CD4-positive, alpha-beta T cell treated with Interleukin-15 for 1 hour (primary cell): ENCODE measurements at regions not wholly inside any gene's neighbourhood (a gene's known extent, or its start where the extent isn't known, plus 50 kb on each side); places are given as distances from the start of the nearest gene placed in this dataset.

Source experiments
- DNase-seq: peaks from one replicate; pipeline ENCODE4 v3.0.0-alpha.2; 2020

- DNase-seq = no peak
Measured at GRCh38 chr1:56416495-56416894, 162.9 kb downstream of the PLPP3 start.

DNA sequence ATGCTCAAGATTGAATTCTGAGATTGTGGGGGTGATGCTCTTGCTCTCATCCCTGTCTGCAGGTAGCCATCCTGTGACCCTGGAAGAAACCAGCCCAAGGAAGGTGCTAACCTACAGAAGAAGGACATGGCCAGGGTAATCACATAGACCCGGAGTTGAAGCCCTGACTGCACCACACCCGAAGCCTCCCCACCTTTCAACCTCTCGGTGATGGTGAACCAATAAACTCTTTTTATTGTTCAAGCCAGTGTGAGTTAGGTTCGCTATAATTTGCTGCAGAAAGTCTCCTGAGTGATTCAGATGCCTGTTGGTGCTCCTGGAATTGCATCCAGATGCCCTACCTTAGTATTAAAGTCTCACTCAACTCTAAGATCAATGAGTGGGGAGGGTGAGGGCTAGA, 163.6 kb downstream of the PLPP3 start:
- no peak for DNase-seq

GRCh38 chr1:56415258-56415657, 164.1 kb downstream of the PLPP3 start:
- no peak for DNase-seq

DNA sequence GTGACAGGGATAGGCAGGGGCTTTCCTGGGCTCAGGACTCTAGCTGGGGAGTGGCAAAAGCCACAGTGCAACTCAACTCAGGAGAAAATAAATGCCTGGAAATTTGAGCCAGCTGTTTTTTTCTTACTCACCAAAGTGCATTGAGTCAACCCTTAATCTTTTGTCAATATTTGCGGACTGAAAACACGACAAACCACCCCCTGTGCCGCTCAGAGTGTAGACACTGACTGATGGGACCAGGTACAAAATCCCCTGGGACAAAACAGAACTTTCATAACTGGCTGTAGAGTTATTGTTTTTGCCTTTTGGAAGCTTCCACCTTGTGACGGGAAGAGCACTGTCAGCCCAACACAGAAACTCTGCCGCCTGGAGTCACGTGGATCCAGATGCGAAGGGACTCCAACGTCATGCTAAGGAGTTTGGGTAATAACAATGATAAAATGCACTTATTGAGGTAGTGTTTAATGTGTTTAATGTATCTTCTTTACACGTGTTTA, 164.6 kb downstream of the PLPP3 start:
- DNase-seq = no peak

GRCh38 chr1:56413671-56414199, 165.6 kb downstream of the PLPP3 start:
- no peak for DNase-seq

DNA sequence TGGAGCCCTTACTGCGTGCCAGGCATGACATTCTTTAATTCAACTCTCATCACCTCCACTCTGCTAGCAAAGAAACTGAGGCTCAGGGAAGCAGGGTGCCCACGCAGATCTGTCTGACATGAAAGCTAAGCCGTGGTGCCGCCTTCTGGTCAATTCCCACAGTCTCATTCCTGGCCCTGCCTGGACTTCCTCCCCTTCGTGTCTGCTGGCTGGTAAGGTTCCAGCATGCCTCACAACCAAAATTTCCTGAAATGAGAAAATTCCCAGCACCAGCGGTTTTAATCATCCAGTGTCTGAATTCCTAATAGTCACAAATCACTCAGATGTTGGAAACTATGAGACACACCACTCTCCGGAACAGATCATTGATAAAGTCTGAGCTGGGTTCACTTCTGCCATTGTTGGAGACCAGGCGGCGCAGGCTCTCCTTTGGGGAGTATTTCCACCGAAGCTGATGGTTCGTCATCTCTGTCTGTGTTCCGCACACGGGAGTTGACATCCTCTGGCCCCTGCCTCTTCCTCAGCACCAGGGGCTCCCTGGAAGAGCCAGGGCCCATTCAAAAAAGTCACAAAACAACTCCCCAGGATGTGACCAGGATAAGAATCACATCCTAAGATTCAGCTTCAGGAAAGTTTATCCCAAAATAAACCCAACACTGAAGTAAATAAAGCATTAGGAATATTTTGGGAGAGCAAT, 167.7 kb downstream of the PLPP3 start:
- no peak for DNase-seq

DNA sequence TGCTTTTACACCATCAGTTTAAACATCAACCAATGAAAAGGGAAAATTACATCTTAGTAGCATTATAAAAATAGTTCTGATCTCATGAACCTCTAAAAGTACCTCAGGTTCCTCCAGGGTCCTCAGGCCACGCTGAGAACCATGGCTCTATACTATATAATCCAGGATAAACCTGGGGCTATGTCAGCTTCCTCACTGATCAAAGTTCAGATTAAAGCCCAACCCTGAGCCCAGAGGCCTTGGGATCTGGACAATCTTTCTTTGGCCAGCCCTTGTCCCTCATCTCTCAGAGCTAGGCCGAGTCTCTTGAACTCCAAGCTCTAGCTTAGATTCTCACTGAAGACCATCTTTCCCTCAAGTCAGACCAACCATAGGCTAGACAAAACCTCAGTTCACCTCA, 168.3 kb downstream of the PLPP3 start:
- no peak for DNase-seq

DNA sequence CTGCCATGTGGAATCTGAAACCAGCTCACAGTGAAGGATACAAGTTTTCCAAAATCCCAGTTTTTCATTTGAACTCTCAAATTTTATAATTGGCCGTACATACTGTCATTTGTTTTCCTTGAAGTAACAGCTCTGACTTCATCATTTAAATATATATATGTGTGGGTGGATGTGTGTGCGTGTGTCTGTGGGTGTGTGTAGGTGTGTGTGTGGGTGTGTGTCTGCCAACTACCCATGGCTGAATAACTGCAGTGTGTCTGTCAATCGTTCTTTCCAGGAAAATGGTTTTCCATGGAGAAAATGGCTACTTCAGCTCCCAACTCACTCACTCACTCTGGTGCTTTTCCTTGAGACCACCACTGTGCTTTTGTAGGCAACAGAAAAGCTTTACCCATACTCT, 169.0 kb downstream of the PLPP3 start:
- DNase-seq = no peak

DNA sequence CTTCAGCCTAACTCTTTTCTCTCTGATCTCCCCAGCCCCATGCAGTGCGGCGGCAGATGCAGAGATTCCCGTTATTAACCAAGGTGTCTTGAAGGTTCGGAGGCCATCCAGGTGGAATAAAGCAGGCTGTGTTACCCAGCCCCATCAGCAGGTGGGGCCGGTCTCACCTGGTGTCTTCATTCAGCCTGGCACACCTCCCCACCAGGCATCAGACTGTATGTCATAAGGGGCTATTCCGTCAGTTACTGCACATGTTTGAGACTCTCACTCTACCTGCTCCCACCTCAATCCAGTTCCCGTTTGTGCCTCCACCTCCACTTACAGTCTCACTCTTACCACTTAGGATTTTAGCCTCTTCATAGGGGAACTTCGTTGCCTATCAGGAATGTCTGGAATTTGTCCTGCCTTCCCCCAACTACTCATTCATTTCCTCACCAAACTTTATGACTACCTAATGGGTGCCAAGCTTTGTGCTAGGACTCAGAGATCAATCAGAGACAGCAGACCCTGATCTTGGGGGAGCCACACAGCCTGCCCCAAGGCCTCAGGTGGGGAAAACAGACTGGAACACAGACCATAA, 170.2 kb downstream of the PLPP3 start:
- peak; percentile 26 for DNase-seq

- DNase-seq = no peak
Measured at GRCh38 chr1:56406821-56407220, 172.5 kb downstream of the PLPP3 start.

DNA sequence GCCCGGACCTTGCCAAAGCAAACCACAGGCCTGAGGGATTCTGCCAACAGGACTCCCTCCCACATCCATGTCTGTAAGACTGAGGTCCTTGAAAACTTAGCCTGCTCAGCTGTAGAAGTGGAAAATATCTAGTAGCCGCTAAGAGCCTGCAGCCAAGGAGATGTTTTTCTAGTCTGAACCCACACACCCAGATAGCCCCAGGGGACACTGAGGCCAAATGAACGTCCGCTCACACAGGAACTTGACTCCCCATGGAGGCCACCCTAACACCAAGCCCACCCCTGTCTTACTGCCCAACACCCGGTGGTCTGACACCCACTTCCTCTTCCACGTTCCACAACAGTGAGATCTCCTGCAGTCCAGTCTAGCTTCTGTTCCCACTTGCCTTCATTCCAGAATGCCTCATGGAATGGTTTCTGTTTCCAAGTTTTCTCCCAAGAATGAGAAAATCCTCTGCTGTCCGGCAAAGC, 174.8 kb downstream of the PLPP3 start:
- DNase-seq = no peak

DNA sequence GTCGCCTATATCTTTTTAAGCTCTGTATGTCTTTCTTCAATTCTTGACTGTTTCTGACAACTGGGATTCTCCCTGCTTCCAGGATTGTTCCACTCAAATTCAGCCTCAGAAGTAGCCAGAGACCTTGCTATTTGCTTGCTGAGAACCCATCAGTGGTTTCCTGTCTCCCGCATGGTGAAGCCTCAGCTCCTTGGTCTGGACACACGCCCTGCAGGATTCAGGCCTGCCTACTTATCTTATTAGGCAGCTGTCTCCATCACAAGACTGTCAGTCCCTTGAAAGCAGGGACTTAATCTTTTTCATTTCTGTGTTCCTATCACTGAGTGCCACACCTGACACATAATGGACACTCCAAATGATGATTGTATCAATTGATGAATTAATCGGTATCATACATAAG, 175.3 kb downstream of the PLPP3 start:
- DNase-seq = no peak

DNA sequence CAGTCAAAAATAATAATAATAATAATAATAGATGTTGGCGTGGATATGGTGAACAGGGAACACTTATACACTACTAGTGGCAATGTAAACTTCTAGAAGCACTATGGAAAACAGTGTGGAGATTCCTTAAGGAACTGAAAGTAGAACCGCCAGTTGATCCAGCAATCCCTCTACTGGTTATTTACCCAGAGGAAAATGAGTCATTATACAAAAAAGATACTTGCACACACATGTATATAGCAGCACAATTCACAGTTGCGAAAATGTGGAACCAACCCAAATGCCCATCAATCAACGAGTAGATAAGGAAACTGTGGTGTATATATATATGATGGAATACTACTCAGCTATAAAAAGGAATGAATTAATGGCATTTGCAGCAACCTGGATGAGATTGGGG, 176.0 kb downstream of the PLPP3 start:
- DNase-seq = no peak

DNA sequence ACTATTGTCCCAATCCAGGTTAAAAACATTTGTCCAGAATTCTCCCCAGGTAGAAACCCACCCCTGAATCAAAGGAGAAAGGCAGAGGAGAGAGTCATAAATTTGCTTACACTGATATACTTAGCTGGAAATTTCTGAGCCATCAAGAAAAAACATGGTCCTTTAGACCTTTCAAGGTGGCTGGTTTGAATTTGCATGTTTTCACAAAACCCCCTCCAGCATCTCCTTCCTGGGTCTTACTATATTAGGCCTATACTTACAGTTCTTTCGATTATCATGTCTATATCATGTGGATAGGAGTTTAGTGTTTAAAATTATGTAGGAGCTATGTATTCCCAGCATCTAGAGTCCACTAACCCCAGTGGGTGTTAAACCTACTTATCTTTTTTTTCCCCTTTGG, 178.2 kb downstream of the PLPP3 start:
- no peak for DNase-seq

GRCh38 chr1:56400526-56400925, 178.8 kb downstream of the PLPP3 start:
- DNase-seq = no peak

DNA sequence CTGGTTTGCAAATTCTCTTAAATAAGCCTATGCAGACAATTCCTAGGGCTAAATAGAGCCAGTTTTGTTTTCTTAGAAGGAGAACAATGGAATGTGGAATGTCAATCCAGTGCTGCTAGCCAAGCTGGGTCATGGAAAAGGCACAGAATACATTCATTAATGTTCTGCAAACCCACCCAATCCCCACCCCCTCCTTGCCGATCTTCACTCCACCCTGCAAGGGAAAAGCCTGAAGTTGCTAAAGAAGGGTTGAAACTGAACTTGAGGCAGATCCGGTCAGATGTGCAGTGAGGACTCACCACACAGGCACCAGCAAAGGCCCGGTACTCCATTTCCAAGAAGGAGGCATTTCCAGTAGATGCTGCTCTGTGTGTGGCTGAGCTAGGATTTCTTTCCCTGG, 179.6 kb downstream of the PLPP3 start:
- DNase-seq = no peak

DNA sequence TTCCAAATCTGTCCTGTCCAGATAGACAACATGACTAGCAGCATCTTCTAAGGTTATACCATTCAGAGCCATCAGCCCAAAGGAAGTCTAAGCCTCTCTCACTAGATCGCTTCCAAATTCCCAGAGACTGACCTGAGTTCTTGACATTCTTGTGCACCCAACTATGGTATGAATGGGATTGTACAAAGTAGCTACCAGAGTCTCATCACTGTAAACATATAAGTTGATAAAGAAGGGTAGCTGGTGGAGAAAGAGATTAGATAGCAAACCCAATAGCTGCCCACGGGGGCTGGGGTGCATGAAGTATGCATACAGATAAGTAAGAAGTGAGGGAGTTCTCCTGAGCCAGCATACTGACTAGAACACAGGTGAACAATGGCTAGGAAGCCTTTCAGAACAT, 180.0 kb downstream of the PLPP3 start:
- DNase-seq = no peak

DNA sequence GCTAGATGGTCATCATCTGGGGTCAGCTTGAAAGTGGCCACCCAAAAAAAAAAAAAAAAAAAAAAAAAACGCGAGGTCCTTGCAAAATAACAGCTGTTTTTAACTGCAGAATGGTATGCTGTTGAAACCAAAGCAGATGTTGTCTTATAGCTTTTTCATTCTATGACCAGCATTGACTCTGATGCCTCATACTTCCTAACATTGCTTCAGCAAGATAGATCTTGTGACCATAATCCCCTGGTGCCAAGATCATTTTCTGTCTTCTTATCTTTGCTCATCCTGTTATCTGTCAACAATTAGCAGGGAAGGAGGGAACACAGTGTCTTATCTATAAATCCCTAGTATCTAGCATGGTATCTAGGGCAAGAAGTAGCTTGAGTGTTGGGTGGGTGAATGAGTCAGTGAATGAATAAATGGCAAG, 181.5 kb downstream of the PLPP3 start:
- no peak for DNase-seq

- no peak for DNase-seq
Measured at GRCh38 chr1:56397409-56397808, 182.0 kb downstream of the PLPP3 start.

DNA sequence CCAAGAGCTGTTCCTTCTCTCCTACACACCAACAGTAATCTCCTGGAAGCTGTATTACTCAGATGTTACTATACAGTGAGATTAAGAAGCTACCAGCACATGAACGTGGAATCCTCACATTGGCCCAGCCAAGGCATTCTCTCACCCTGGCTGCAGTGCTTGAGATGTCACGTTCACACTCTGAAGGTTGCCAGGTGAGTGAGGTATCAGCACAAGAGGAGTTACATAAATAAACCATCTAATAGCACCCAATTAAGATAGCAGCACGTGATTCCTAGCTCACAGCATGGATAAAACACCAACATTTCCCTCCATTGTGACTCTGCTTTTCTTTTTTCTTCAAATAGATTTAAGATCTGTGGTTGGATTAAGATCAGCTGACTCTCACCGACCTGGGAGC, 182.8 kb downstream of the PLPP3 start:
- no peak for DNase-seq

- DNase-seq = no peak
Measured at GRCh38 chr1:56395776-56396175, 183.6 kb downstream of the PLPP3 start.

- no peak for DNase-seq
Measured at GRCh38 chr1:56394298-56394697, 185.1 kb downstream of the PLPP3 start.

DNA sequence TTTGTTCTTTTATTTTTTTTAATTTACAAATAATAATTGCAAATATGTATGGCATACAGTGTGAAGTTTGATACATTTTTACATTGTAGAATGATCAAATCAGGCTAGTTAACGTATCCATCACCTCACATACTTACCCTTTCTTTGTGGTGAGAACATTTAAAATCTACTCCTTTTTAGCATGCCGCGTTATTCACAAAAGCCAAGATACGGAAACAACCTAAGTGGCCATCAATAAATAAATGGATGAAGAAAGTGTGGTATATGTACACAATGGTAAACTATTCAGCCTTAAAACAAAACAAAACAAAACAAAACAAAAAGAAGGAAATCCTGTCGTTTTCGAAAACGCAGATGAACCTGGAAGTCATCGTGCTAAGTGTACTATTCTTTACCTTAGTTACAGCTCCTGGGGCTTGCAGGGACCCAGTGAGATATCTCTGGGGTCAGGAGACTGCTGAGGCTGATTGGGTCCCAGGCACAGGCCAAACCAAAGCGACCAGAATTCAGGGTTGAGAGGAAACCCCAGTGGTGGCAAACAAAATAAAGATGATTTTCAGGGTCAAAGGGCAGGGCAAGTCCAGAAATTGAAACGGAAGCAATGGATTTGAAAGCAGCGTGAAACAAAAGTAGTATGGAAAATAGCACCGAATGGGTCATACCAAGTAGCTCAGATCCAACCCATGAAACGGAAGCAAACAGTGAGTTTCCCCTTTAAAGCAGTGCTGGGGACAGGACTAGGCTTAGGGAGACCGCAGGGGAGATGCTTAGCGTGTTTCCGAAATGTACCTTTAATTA, 188.2 kb downstream of the PLPP3 start:
- no peak for DNase-seq
